K562 (cell line): ENCODE measurements at regions not wholly inside any gene's neighbourhood (a gene's known extent, or its start where the extent isn't known, plus 50 kb on each side); places are given as distances from the start of the nearest gene placed in this dataset.

ENCODE experiments used
- ATAC-seq: fragments of 200-7000 bp; cut with Tn5 transposase; 3 replicates; pipeline ENCODE4 v1.9.1; 2020; ENCODE audit warnings: moderate library complexity
- BruUV-seq: library from RNA; stranded (reverse); fragments of 400-500 nt; replicated peaks from 2 replicates; lab custom pipeline; 2021; lab: Mats Ljungman, UMichigan
- CTCF ChIA-PET: fragments of 300-600 bp; formaldehyde crosslinking; extraction: SDS; loops from one replicate; lab custom pipeline; 2021; ENCODE audit warnings: low intra/inter-chr PET ratio; lab: Yijun Ruan, JAX
- POLR2A ChIA-PET: fragments of 300-600, 350-650 bp; sonication (Branson Sonifier 250); formaldehyde crosslinking; extraction: SDS; loops from one replicate; lab custom pipeline; 2021; ENCODE audit warnings: antibody characterized with exemption, inconsistent platforms; lab: Yijun Ruan, JAX
- DNase-seq, 4 experiments: peaks; one replicate each; pipeline versions ENCODE4 v3.0.0 to v3.0.0-alpha.2; 2011 to 2018; ENCODE audit warnings: low spot score in 3 of 4, mixed read lengths in 3 of 4; ENCODE audit errors: extremely low read depth in 1 of 4
- FAIRE-seq: peaks from 2 replicates; lab custom pipeline; 2011; peaks lifted over from hg19 to GRCh38; lab: Jason Lieb, UNC
- H2AFZ ChIP-seq: 2 replicates; pipeline ENCODE4 v1.6.0; 2011; ENCODE audit warnings: low read depth, low read length, control low read depth, inconsistent platforms
- H3K27ac ChIP-seq: fragments of 200-600 bp; 3 replicates; pipeline ENCODE4 v1.8.0; 2011; ENCODE audit warnings: low read depth, mild to moderate bottlenecking, control low read depth, inconsistent platforms, low read length, moderate library complexity, mixed read lengths; ENCODE audit errors: extremely low read depth
- H3K27me3 ChIP-seq, 2 experiments: fragments of 300-600 bp in 1 of 2; 2 replicates in 1 of 2; 3 replicates in 1 of 2; pipeline versions ENCODE4 v1.6.0 to v1.8.0; 2011; ENCODE audit warnings: inconsistent platforms in 2 of 2, low read length in 2 of 2, mild to moderate bottlenecking in 1 of 2, mixed read lengths in 1 of 2, moderate library complexity in 1 of 2; ENCODE audit not compliant: control insufficient read depth in 2 of 2, insufficient read depth in 2 of 2
- H3K36me3 ChIP-seq: fragments of 300-600 bp; 3 replicates; pipeline ENCODE4 v1.8.0; 2011; ENCODE audit warnings: mild to moderate bottlenecking, low read length, inconsistent platforms; ENCODE audit not compliant: control insufficient read depth, insufficient read depth
- H3K4me1 ChIP-seq, 2 experiments: fragments of 200-600 bp in 1 of 2; replicated peaks in 1 of 2; 2 replicates in 1 of 2; 3 replicates in 1 of 2; pipeline versions ENCODE4 v1.5.1 to v1.8.0; 2011; ENCODE audit warnings: inconsistent platforms in 2 of 2, low read length in 2 of 2, mild to moderate bottlenecking in 1 of 2, mixed read lengths in 1 of 2, moderate library complexity in 1 of 2; ENCODE audit not compliant: control insufficient read depth in 2 of 2, insufficient read depth in 2 of 2
- H3K4me2 ChIP-seq: 2 replicates; pipeline ENCODE4 v1.6.1; 2011; ENCODE audit warnings: low read length, control low read depth, inconsistent platforms, mixed read lengths; ENCODE audit not compliant: insufficient read depth
- H3K4me3 ChIP-seq: fragments of 200-600 bp; sonication (generic), shearing (Covaris generic); 2 replicates; pipeline ENCODE4 v1.5.1; 2016; ENCODE audit warnings: control low read depth, inconsistent platforms
- H3K79me2 ChIP-seq: fragments of 200-600 bp; 3 replicates; pipeline ENCODE4 v1.8.0; 2011; ENCODE audit warnings: low read length, inconsistent platforms; ENCODE audit not compliant: control insufficient read depth, insufficient read depth
- H3K9ac ChIP-seq, 2 experiments: 2 replicates each; pipeline versions ENCODE4 v1.6.0 to v1.6.1; 2011; ENCODE audit warnings: low read depth in 2 of 2, low read length in 2 of 2, control low read depth in 1 of 2, inconsistent platforms in 1 of 2, mild to moderate bottlenecking in 1 of 2, mixed read lengths in 1 of 2; ENCODE audit not compliant: insufficient read depth in 1 of 2
- H3K9me1 ChIP-seq: one replicate; pipeline ENCODE4 v1.6.0; 2011; ENCODE audit warnings: inconsistent platforms, mild to moderate bottlenecking, low read length, moderate library complexity; ENCODE audit not compliant: control insufficient read depth, insufficient read depth
- H3K9me3 ChIP-seq: replicated peaks from 2 replicates; pipeline ENCODE4 v1.5.1; 2011; ENCODE audit warnings: low read depth, low read length, inconsistent platforms; ENCODE audit not compliant: control insufficient read depth, insufficient read depth
- H4K20me1 ChIP-seq: replicated peaks from 2 replicates; pipeline ENCODE4 v1.6.1; 2011; ENCODE audit warnings: low read length, inconsistent platforms, mixed read lengths; ENCODE audit not compliant: control insufficient read depth, insufficient read depth
- ARID1B ChIP-seq: fragments of 450-650 bp; IDR thresholded peaks from 2 replicates; pipeline ENCODE4 v1.6.1; 2016; ENCODE audit warnings: antibody characterized with exemption, mild to moderate bottlenecking, inconsistent platforms
- BDP1 ChIP-seq: IDR thresholded peaks from 3 replicates; pipeline ENCODE4 v1.6.1; 2011; ENCODE audit not compliant: insufficient read length, insufficient read depth
- CCNT2 ChIP-seq: IDR thresholded peaks from 2 replicates; pipeline ENCODE4 v1.6.1; 2011; ENCODE audit warnings: borderline replicate concordance, low read depth, mild to moderate bottlenecking, moderate library complexity, mixed read lengths, low read length; ENCODE audit not compliant: insufficient read length; ENCODE audit errors: extremely low read depth
- DIDO1 ChIP-seq: fragments of 450-650 bp; IDR thresholded peaks from 2 replicates; pipeline ENCODE4 v1.6.1; 2016; ENCODE audit warnings: low read depth, missing biosample characterization, missing genetic modification characterization
- HNRNPLL ChIP-seq: fragments of 200-400 bp; formaldehyde crosslinking; IDR thresholded peaks from 2 replicates; pipeline ENCODE4 v1.6.1; 2017; ENCODE audit warnings: low read length, low read depth, mild to moderate bottlenecking; ENCODE audit not compliant: poor library complexity, severe bottlenecking
- TFE3 ChIP-seq: fragments of 450-650 bp; formaldehyde crosslinking; IDR thresholded peaks from 2 replicates; pipeline ENCODE4 v1.4.0; 2020; ENCODE audit warnings: mild to moderate bottlenecking, mixed read lengths
- ZFP36 ChIP-seq: fragments of 150-350 bp; IDR thresholded peaks from 2 replicates; pipeline ENCODE4 v1.6.1; 2018; ENCODE audit warnings: low read length, low read depth; ENCODE audit not compliant: partially characterized antibody
- ZNF407 ChIP-seq: fragments of 450-650 bp; IDR thresholded peaks from 2 replicates; pipeline ENCODE4 v1.6.1; 2016; ENCODE audit warnings: low read depth
- WGBS: fragments of 100-300 bp; shearing (Covaris generic); methylation state at CpG from one replicate; pipeline ENCODE4 v1.1.6; 2016; ENCODE audit warnings: low coverage, mixed read lengths; ENCODE audit not compliant: insufficient coverage; ENCODE audit errors: missing lambda C conversion rate; 5-methylcytosine and 5-hydroxymethylcytosine counted together
- in situ Hi-C: fragments of 300-500 bp; cut with MboI; formaldehyde crosslinking; loops from 4 replicates; pipeline ENCODE4 v1.15.0; 2018; ENCODE audit warnings: inconsistent platforms, mixed read lengths
- intact Hi-C: fragments of 100-400 bp; cut with micrococcal nuclease; formaldehyde crosslinking; loops from 2 replicates; pipeline ENCODE4 v1.14.2; 2022

- TF ChIP-seq ZNF407 (no peak), BDP1 (no peak), HNRNPLL (no peak)
- TF ChIP-seq, all 486 proteins: peak for 0
Measured at GRCh38 chr7:52233248-52233647, 802.2 kb upstream of the POM121L12 start (continued).

- POLR2A ChIA-PET = no interaction called here
- TF ChIP-seq CCNT2 (no peak), TFE3 (CRISPR knock-in tag) (no peak), ZFP36 (no peak), DIDO1 (tag) (no peak), ARID1B (no peak)
Measured at GRCh38 chr7:52211930-52212329, 823.5 kb upstream of the POM121L12 start.

More at GRCh38 chr7:52211930-52212329, 823.5 kb upstream of the POM121L12 start:
- Histone ChIP-seq H3K9ac (no peak overlapping the region), H3K79me2 (no peaks in the 10 kb centered on the region), H3K9me3 (no peaks in the 10 kb centered on the region), H3K4me1 (no peaks in the 10 kb centered on the region), H4K20me1 (no peaks in the 10 kb centered on the region), H3K4me3 (no peak overlapping the region), H2AFZ (no peak overlapping the region), H3K27me3 (no peaks in the 10 kb centered on the region), H3K4me2 (no peak overlapping the region), H3K27ac (no peak overlapping the region), H3K36me3 (no peaks in the 10 kb centered on the region), H3K9me1 (no peaks in the 10 kb centered on the region)
- WGBS = 7% methylated on average over 3 of the region's 3 CpGs
- DNase-seq (no peak), ATAC-seq (no peak), FAIRE-seq (no peak)
- in situ Hi-C loops = no loop called here
- CTCF ChIA-PET = no interaction called here
- no TSS peak for BruUV-seq
- intact Hi-C loops = no loop called here
